HEK293 (cell line): ENCODE measurements at regions not wholly inside any gene's neighbourhood (a gene's known extent, or its start where the extent isn't known, plus 50 kb on each side); places are given as distances from the start of the nearest gene placed in this dataset.

Experiments
- MYNN ChIP-seq: fragments of 450-650 bp; formaldehyde crosslinking; IDR thresholded peaks from 2 replicates; pipeline ENCODE4 v1.5.1; 2016; ENCODE audit warnings: missing biosample characterization, missing genetic modification characterization, borderline replicate concordance
- RBAK ChIP-seq: fragments of 450-650 bp; formaldehyde crosslinking; IDR thresholded peaks from 2 replicates; pipeline ENCODE4 v1.5.1; 2016; ENCODE audit warnings: missing biosample characterization, missing genetic modification characterization
- SCRT1 ChIP-seq: fragments of 450-650 bp; formaldehyde crosslinking; IDR thresholded peaks from 2 replicates; pipeline ENCODE4 v1.5.1; 2016; ENCODE audit warnings: missing biosample characterization, missing genetic modification characterization, borderline replicate concordance
- YY1 ChIP-seq: fragments of 450-650 bp; formaldehyde crosslinking; IDR thresholded peaks from 2 replicates; pipeline ENCODE4 v1.5.1; 2018; ENCODE audit warnings: missing biosample characterization, missing genetic modification characterization
- ZNF155 ChIP-seq: fragments of 450-650 bp; formaldehyde crosslinking; IDR thresholded peaks from 2 replicates; pipeline ENCODE4 v1.5.1; 2016; ENCODE audit warnings: missing biosample characterization, missing genetic modification characterization
- ZNF660 ChIP-seq: fragments of 450-650 bp; IDR thresholded peaks from 2 replicates; pipeline ENCODE4 v1.5.1; 2018; ENCODE audit warnings: missing biosample characterization, mild to moderate bottlenecking, missing genetic modification characterization
- ZNF707 ChIP-seq: fragments of 450-650 bp; formaldehyde crosslinking; IDR thresholded peaks from 2 replicates; pipeline ENCODE4 v1.5.1; 2016; ENCODE audit warnings: missing biosample characterization, missing genetic modification characterization
- ZSCAN30 ChIP-seq: fragments of 450-650 bp; IDR thresholded peaks from 2 replicates; pipeline ENCODE4 v1.5.1; 2018; ENCODE audit warnings: missing biosample characterization, mild to moderate bottlenecking, missing genetic modification characterization, moderate library complexity
- TF ChIP-seq, protein P1 (sequence below): fragments of 450-650 bp; formaldehyde crosslinking; IDR thresholded peaks from 2 replicates; pipeline ENCODE4 v1.5.1; 2016; ENCODE audit warnings: missing biosample characterization, missing genetic modification characterization
- TF ChIP-seq, protein P2 (sequence below): fragments of 450-650 bp; formaldehyde crosslinking; IDR thresholded peaks from 2 replicates; pipeline ENCODE4 v1.5.1; 2016; ENCODE audit warnings: missing biosample characterization, missing genetic modification characterization
- TF ChIP-seq, protein P3 (sequence below): fragments of 450-650 bp; formaldehyde crosslinking; IDR thresholded peaks from 2 replicates; pipeline ENCODE4; 2016; ENCODE audit warnings: missing biosample characterization, missing genetic modification characterization
- TF ChIP-seq, protein P4 (sequence below): IDR thresholded peaks from 2 replicates; pipeline ENCODE4 v1.6.1; 2011; ENCODE audit warnings: mild to moderate bottlenecking, low read depth, low read length, borderline replicate concordance
- TF ChIP-seq, protein P5 (sequence below): fragments of 450-650 bp; formaldehyde crosslinking; IDR thresholded peaks from 2 replicates; pipeline ENCODE4 v1.5.1; 2016; ENCODE audit warnings: missing biosample characterization, missing genetic modification characterization

DNA sequence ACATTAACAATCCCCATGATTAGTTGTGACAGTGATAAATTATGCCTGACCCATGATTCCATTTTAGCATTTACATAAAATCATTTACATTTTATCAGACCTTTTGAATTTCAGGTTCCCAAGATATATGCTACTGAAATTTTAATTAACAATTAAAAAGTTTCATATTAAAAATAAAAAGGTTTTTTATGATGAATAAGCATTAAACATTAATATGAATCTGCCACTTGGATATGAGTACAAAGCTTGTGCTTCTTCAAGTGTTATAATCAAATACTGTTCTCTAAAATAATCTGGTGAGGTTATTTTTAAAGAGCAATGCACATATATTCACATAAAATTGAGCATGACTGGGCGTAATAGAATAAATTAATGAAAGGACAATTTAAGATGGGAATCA is 1218.0 kb downstream of the CNTNAP5 start:
- TF ChIP-seq, protein P1, sequence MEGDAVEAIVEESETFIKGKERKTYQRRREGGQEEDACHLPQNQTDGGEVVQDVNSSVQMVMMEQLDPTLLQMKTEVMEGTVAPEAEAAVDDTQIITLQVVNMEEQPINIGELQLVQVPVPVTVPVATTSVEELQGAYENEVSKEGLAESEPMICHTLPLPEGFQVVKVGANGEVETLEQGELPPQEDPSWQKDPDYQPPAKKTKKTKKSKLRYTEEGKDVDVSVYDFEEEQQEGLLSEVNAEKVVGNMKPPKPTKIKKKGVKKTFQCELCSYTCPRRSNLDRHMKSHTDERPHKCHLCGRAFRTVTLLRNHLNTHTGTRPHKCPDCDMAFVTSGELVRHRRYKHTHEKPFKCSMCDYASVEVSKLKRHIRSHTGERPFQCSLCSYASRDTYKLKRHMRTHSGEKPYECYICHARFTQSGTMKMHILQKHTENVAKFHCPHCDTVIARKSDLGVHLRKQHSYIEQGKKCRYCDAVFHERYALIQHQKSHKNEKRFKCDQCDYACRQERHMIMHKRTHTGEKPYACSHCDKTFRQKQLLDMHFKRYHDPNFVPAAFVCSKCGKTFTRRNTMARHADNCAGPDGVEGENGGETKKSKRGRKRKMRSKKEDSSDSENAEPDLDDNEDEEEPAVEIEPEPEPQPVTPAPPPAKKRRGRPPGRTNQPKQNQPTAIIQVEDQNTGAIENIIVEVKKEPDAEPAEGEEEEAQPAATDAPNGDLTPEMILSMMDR (tag by site-specific recombination): no peak
- no peak for TF ChIP-seq ZSCAN30
- TF ChIP-seq MYNN (tag by site-specific recombination): no peak
- TF ChIP-seq, protein P2, sequence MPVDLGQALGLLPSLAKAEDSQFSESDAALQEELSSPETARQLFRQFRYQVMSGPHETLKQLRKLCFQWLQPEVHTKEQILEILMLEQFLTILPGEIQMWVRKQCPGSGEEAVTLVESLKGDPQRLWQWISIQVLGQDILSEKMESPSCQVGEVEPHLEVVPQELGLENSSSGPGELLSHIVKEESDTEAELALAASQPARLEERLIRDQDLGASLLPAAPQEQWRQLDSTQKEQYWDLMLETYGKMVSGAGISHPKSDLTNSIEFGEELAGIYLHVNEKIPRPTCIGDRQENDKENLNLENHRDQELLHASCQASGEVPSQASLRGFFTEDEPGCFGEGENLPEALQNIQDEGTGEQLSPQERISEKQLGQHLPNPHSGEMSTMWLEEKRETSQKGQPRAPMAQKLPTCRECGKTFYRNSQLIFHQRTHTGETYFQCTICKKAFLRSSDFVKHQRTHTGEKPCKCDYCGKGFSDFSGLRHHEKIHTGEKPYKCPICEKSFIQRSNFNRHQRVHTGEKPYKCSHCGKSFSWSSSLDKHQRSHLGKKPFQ (tag by site-specific recombination): no peak
- TF ChIP-seq, protein P3, sequence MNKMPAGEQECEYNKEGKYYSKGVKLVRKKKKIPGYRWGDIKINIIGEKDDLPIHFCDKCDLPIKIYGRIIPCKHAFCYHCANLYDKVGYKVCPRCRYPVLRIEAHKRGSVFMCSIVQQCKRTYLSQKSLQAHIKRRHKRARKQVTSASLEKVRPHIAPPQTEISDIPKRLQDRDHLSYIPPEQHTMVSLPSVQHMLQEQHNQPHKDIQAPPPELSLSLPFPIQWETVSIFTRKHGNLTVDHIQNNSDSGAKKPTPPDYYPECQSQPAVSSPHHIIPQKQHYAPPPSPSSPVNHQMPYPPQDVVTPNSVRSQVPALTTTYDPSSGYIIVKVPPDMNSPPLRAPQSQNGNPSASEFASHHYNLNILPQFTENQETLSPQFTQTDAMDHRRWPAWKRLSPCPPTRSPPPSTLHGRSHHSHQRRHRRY (tag by site-specific recombination): no peak
- no peak for TF ChIP-seq SCRT1
- TF ChIP-seq, protein P4, sequence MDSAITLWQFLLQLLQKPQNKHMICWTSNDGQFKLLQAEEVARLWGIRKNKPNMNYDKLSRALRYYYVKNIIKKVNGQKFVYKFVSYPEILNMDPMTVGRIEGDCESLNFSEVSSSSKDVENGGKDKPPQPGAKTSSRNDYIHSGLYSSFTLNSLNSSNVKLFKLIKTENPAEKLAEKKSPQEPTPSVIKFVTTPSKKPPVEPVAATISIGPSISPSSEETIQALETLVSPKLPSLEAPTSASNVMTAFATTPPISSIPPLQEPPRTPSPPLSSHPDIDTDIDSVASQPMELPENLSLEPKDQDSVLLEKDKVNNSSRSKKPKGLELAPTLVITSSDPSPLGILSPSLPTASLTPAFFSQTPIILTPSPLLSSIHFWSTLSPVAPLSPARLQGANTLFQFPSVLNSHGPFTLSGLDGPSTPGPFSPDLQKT: no peak
- TF ChIP-seq YY1 (tag by site-specific recombination): no peak
- no peak for TF ChIP-seq ZNF660 (tag by site-specific recombination)
- no peak for TF ChIP-seq ZNF707 (tag by site-specific recombination)
- no peak for TF ChIP-seq ZNF155 (tag by site-specific recombination)
- TF ChIP-seq, protein P5, sequence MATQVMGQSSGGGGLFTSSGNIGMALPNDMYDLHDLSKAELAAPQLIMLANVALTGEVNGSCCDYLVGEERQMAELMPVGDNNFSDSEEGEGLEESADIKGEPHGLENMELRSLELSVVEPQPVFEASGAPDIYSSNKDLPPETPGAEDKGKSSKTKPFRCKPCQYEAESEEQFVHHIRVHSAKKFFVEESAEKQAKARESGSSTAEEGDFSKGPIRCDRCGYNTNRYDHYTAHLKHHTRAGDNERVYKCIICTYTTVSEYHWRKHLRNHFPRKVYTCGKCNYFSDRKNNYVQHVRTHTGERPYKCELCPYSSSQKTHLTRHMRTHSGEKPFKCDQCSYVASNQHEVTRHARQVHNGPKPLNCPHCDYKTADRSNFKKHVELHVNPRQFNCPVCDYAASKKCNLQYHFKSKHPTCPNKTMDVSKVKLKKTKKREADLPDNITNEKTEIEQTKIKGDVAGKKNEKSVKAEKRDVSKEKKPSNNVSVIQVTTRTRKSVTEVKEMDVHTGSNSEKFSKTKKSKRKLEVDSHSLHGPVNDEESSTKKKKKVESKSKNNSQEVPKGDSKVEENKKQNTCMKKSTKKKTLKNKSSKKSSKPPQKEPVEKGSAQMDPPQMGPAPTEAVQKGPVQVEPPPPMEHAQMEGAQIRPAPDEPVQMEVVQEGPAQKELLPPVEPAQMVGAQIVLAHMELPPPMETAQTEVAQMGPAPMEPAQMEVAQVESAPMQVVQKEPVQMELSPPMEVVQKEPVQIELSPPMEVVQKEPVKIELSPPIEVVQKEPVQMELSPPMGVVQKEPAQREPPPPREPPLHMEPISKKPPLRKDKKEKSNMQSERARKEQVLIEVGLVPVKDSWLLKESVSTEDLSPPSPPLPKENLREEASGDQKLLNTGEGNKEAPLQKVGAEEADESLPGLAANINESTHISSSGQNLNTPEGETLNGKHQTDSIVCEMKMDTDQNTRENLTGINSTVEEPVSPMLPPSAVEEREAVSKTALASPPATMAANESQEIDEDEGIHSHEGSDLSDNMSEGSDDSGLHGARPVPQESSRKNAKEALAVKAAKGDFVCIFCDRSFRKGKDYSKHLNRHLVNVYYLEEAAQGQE (tag by site-specific recombination): no peak
- no peak for TF ChIP-seq RBAK (tag by site-specific recombination)
